ENCODE measurements at regions not wholly inside any gene's neighbourhood (a gene's known extent, or its start where the extent isn't known, plus 50 kb on each side); places are given as distances from the start of the nearest gene placed in this dataset.

DNA sequence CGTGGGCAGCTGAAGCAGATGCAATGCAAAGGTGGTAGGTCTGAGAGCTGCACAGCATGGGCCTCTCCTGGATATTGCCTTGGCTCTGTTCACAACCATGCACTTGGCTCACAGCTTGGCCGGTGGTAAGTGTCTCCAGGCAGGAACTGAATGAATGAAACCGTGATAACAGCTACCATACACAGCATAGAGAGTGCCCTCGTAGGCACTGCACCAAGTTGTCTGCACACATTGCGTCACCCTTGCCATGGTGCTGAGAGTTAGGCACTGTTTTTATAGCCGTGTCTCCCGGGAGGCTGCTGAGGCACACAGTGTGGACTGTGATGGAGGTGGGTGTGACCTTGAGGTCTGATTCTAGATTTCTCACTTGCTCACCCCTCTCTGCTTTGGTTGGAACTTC is 157.6 kb upstream of the VASH1 start:
- ChIA-PET CTCF (no interaction called here), POLR2A (no interaction called here)
- TF ChIP-seq SALL2 (tag by site-specific recombination; IDR thresholded peaks at IDR 0.05; ENCODE audit: borderline replicate concordance) (no peak), ZNF76 (tag by site-specific recombination; IDR thresholded peaks at IDR 0.05; ENCODE audit: borderline replicate concordance, low read depth) (no peak), ZNF19 (tag by site-specific recombination; IDR thresholded peaks at IDR 0.05; ENCODE audit: low read depth) (no peak), ZNF146 (tag by site-specific recombination; IDR thresholded peaks at IDR 0.05) (no peak), ZNF677 (tag by site-specific recombination; IDR thresholded peaks at IDR 0.05) (no peak), ZNF837 (tag by site-specific recombination; IDR thresholded peaks at IDR 0.05) (no peak), ZFHX2 (tag by site-specific recombination; conservative IDR thresholded peaks at IDR 0.05) (0 out of 2 replicates have a peak, but pooled peaks have one; percentile 38)
- Histone ChIP-seq H3K4me3 (ENCODE audit: low read depth, low read length) (no peak overlapping the region), H3K4me1 (ENCODE audit: control insufficient read depth, insufficient read depth, low read length) (no peaks in the 10 kb centered on the region), H3K36me3 (ENCODE audit: control insufficient read depth in 2 of 2, insufficient read depth in 1 of 2, low read length in 2 of 2) (no peaks in the 10 kb centered on the region), H3K9me3 (ENCODE audit: control insufficient read depth, insufficient read depth, low read depth, low read length) (no peaks in the 10 kb centered on the region), H3K27ac (ENCODE audit: extremely low read depth, low read depth, low read length) (no peak overlapping the region)

DNA sequence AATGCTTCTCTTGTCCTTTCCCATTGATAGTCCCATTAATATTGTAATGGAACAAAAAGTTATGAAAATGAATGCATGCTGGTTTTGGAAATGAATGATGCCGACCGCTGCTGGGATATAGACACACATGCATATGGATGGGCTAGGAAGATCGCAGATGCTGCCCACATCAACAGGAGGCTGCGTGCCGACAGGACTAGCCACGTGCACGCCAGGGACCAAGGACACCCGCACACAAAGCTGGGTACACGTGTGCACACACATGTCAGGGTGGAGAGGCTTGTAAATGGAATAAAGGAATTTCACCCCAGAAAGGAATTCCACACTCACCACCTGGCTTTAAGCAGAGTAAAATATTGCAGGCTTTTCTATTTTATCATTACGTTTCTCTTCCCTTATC is 153.8 kb upstream of the VASH1 start:
- no peaks in the 10 kb centered on the region for H3K9me3 ChIP-seq (ENCODE audit: control insufficient read depth, insufficient read depth, low read depth, low read length)
- TF ChIP-seq ZFP41 (tag by site-specific recombination; IDR thresholded peaks at IDR 0.05; ENCODE audit: borderline replicate concordance): no peak
- no peak for TF ChIP-seq ZNF830 (tag by site-specific recombination; IDR thresholded peaks at IDR 0.05; ENCODE audit: low read depth)
- TF ChIP-seq ZNF311 (tag by site-specific recombination; IDR thresholded peaks at IDR 0.05; ENCODE audit: borderline replicate concordance): no peak
- TF ChIP-seq ZNF423 (tag by site-specific recombination; IDR thresholded peaks at IDR 0.05): no peak
- TF ChIP-seq HOXA7 (CRISPR knock-in tag; IDR thresholded peaks at IDR 0.05; ENCODE audit: borderline replicate concordance): no peak
- no peak for TF ChIP-seq ZNF169 (tag by site-specific recombination; IDR thresholded peaks at IDR 0.05)
- no peak for TF ChIP-seq ZFP37 (tag by site-specific recombination; IDR thresholded peaks at IDR 0.05)
- TF ChIP-seq ZNF785 (tag by site-specific recombination; IDR thresholded peaks at IDR 0.05): no peak
- no peak for TF ChIP-seq ZNF341 (tag by site-specific recombination; IDR thresholded peaks at IDR 0.05; ENCODE audit: low read depth)
- TF ChIP-seq ZNF366 (tag by site-specific recombination; conservative IDR thresholded peaks at IDR 0.05): no peak
- TF ChIP-seq ZNF404 (tag by site-specific recombination; IDR thresholded peaks at IDR 0.05): no peak
- TF ChIP-seq HOXC10 (CRISPR knock-in tag; IDR thresholded peaks at IDR 0.05): no peak
- no peak for TF ChIP-seq ZNF175 (tag by site-specific recombination; IDR thresholded peaks at IDR 0.05)
- no peak for TF ChIP-seq GLIS2 (tag by site-specific recombination; IDR thresholded peaks at IDR 0.05)
- H3K4me1 ChIP-seq (ENCODE audit: control insufficient read depth, insufficient read depth, low read length): no peaks in the 10 kb centered on the region
- H3K4me3 ChIP-seq (ENCODE audit: low read depth, low read length): no peak overlapping the region
- no peak overlapping the region for H3K27ac ChIP-seq (ENCODE audit: extremely low read depth, low read depth, low read length)
- ChIA-PET POLR2A (no interaction called here), CTCF (no interaction called here)
- H3K36me3 ChIP-seq (ENCODE audit: control insufficient read depth in 2 of 2, insufficient read depth in 1 of 2, low read length in 2 of 2): no peaks in the 10 kb centered on the region

DNA sequence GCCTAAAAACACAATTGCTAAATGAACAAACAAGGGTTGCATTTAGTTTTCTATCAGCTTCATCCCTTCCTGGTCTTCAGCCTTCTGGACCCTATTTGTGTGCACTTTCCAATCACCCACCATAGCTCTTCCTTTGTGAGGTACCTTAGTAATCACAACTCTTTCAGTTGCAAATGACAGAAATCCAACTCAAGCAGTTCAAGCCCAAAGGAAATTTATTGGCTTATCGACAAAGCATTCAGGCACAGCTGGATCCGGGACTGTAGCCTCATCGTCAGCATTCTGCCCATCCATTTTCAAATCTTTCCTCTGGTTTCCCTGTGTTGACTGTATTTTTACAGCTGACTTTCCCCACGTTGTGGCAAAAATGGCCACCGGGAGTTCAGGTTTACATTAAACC is 148.6 kb upstream of the VASH1 start:
- Histone ChIP-seq H3K4me3 (ENCODE audit: low read depth, low read length) (no peak overlapping the region), H3K9me3 (ENCODE audit: control insufficient read depth, insufficient read depth, low read depth, low read length) (no peaks in the 10 kb centered on the region), H3K4me1 (ENCODE audit: control insufficient read depth, insufficient read depth, low read length) (no peaks in the 10 kb centered on the region), H3K36me3 (ENCODE audit: control insufficient read depth in 2 of 2, insufficient read depth in 1 of 2, low read length in 2 of 2) (no peaks in the 10 kb centered on the region), H3K27ac (ENCODE audit: extremely low read depth, low read depth, low read length) (no peak overlapping the region)
- ChIA-PET POLR2A (no interaction called here), CTCF (no interaction called here)
- TF ChIP-seq ZNF146 (tag by site-specific recombination; IDR thresholded peaks at IDR 0.05): no peak
- no peak for TF ChIP-seq RBAK (tag by site-specific recombination; IDR thresholded peaks at IDR 0.05)
- no peak for TF ChIP-seq IKZF3 (tag by site-specific recombination; IDR thresholded peaks at IDR 0.05)
- no peak for TF ChIP-seq ZNF558 (tag by site-specific recombination; IDR thresholded peaks at IDR 0.05)
- TF ChIP-seq, protein P1, sequence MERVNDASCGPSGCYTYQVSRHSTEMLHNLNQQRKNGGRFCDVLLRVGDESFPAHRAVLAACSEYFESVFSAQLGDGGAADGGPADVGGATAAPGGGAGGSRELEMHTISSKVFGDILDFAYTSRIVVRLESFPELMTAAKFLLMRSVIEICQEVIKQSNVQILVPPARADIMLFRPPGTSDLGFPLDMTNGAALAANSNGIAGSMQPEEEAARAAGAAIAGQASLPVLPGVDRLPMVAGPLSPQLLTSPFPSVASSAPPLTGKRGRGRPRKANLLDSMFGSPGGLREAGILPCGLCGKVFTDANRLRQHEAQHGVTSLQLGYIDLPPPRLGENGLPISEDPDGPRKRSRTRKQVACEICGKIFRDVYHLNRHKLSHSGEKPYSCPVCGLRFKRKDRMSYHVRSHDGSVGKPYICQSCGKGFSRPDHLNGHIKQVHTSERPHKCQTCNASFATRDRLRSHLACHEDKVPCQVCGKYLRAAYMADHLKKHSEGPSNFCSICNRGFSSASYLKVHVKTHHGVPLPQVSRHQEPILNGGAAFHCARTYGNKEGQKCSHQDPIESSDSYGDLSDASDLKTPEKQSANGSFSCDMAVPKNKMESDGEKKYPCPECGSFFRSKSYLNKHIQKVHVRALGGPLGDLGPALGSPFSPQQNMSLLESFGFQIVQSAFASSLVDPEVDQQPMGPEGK (tag by site-specific recombination; IDR thresholded peaks at IDR 0.05): no peak
- TF ChIP-seq GLIS1 (tag by site-specific recombination; IDR thresholded peaks at IDR 0.05): no peak
- TF ChIP-seq ZNF530 (tag by site-specific recombination; IDR thresholded peaks at IDR 0.05; ENCODE audit: low read depth): no peak
- no peak for TF ChIP-seq SALL2 (tag by site-specific recombination; IDR thresholded peaks at IDR 0.05; ENCODE audit: borderline replicate concordance)
- no peak for TF ChIP-seq TCF7L2 (IDR thresholded peaks at IDR 0.05; ENCODE audit: borderline replicate concordance, low read depth, low read length)
- no peak for TF ChIP-seq ZNF791 (tag by site-specific recombination; IDR thresholded peaks at IDR 0.05)
- no peak for TF ChIP-seq SP3 (tag by site-specific recombination; IDR thresholded peaks at IDR 0.05)
- TF ChIP-seq OVOL3 (tag by site-specific recombination; IDR thresholded peaks at IDR 0.05): no peak
- no peak for TF ChIP-seq KLF7 (tag by site-specific recombination; IDR thresholded peaks at IDR 0.05; ENCODE audit: borderline replicate concordance)
- no peak for TF ChIP-seq ZNF24 (tag by site-specific recombination; IDR thresholded peaks at IDR 0.05)
